Fibroblast of lung (primary cell): ENCODE measurements at regions not wholly inside any gene's neighbourhood (a gene's known extent, or its start where the extent isn't known, plus 50 kb on each side); places are given as distances from the start of the nearest gene placed in this dataset.

Experiments
- DNase-seq, 2 donors: peaks; one replicate each; pipeline versions ENCODE4 v3.0.0 to v3.0.0-alpha.2; 2010; ENCODE audit warnings: low read depth in 2 of 2
- H2AFZ ChIP-seq: 2 replicates; pipeline ENCODE4 v1.5.1; 2012; ENCODE audit warnings: low read length, control low read depth, inconsistent platforms
- H3K27ac ChIP-seq: 2 replicates; pipeline ENCODE4 v1.5.1; 2011; ENCODE audit warnings: low read length, control low read depth; ENCODE audit not compliant: insufficient read depth
- H3K27me3 ChIP-seq: 2 replicates; pipeline ENCODE4 v1.5.1; 2011; ENCODE audit warnings: mild to moderate bottlenecking, low read length; ENCODE audit not compliant: control insufficient read depth, insufficient read depth
- H3K36me3 ChIP-seq: 2 replicates; pipeline ENCODE4 v1.5.1; 2011; ENCODE audit warnings: low read length; ENCODE audit not compliant: control insufficient read depth, insufficient read depth
- H3K4me1 ChIP-seq: 2 replicates; pipeline ENCODE4 v1.5.1; 2011; ENCODE audit warnings: low read length; ENCODE audit not compliant: control insufficient read depth, insufficient read depth; ENCODE audit errors: extremely low read depth
- H3K4me2 ChIP-seq: 2 replicates; pipeline ENCODE4 v1.5.1; 2011; ENCODE audit warnings: low read length, control low read depth; ENCODE audit not compliant: insufficient read depth; ENCODE audit errors: extremely low read depth
- H3K4me3 ChIP-seq, 4 experiments: fragments of 200-600 bp in 1 of 4; sonication (generic) in 1 of 4; replicated peaks in 1 of 4; 2 replicates each; pipeline ENCODE4 v1.5.1; 2011 to 2016; ENCODE audit warnings: low read length in 4 of 4, low read depth in 3 of 4, mild to moderate bottlenecking in 3 of 4, control low read depth in 2 of 4, inconsistent platforms in 1 of 4, mixed read lengths in 1 of 4; ENCODE audit not compliant: insufficient read depth in 1 of 4; ENCODE audit errors: control extremely low read depth in 1 of 4
- H3K79me2 ChIP-seq: 2 replicates; pipeline ENCODE4 v1.5.1; 2012; ENCODE audit warnings: mild to moderate bottlenecking, low read length, inconsistent platforms; ENCODE audit not compliant: control insufficient read depth, insufficient read depth
- H3K9ac ChIP-seq: 2 replicates; pipeline ENCODE4 v1.5.1; 2011; ENCODE audit warnings: mild to moderate bottlenecking, low read length, control low read depth; ENCODE audit not compliant: insufficient read depth
- H3K9me3 ChIP-seq: 2 replicates; pipeline ENCODE4 v1.5.1; 2012; ENCODE audit warnings: low read depth, low read length; ENCODE audit not compliant: control insufficient read depth, insufficient read depth
- H4K20me1 ChIP-seq: 2 replicates; pipeline ENCODE4 v1.5.1; 2011; ENCODE audit warnings: low read length; ENCODE audit not compliant: control insufficient read depth, insufficient read depth; ENCODE audit errors: extremely low read depth
- EZH2 ChIP-seq: IDR thresholded peaks from 2 replicates; pipeline ENCODE4 v1.5.1; 2012; ENCODE audit warnings: low read length, control low read depth, mild to moderate bottlenecking; ENCODE audit errors: missing control alignments
- TF ChIP-seq, protein P1 (sequence below), 2 donors: IDR thresholded peaks in 1 of 2; conservative IDR thresholded peaks in 1 of 2; 1 replicate in 1 of 2; 2 replicates in 1 of 2; pipeline ENCODE4 v1.5.1; 2011 to 2012; ENCODE audit warnings: low read length in 2 of 2, control low read depth in 1 of 2, inconsistent platforms in 1 of 2, low read depth in 1 of 2, mild to moderate bottlenecking in 1 of 2

DNA sequence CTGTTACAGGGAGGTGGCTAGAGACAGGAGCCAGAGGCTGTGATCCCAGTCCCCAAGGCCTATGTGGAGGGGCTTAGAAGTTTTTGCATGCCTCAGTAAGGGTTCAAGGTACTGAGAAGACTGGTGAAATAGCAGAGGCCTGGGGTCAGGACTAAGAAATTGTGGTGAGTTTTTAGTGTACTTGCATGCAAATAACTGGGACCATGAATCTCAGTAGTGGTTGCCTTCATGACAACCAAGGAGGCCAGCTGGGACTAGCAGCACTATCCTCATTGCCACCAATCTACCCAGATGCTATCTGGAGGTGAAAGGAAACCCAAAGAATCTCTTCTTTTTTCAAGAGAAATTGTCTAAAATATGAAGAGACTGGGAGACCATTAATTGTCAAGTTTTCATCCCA lies 395.1 kb downstream of the CETN3 start:
- no peaks in the 10 kb centered on the region for H3K79me2 ChIP-seq
- H2AFZ ChIP-seq = no peak overlapping the region
- no peaks in the 10 kb centered on the region for H3K27me3 ChIP-seq
- TF ChIP-seq EZH2 = no peak
- TF ChIP-seq, protein P1, sequence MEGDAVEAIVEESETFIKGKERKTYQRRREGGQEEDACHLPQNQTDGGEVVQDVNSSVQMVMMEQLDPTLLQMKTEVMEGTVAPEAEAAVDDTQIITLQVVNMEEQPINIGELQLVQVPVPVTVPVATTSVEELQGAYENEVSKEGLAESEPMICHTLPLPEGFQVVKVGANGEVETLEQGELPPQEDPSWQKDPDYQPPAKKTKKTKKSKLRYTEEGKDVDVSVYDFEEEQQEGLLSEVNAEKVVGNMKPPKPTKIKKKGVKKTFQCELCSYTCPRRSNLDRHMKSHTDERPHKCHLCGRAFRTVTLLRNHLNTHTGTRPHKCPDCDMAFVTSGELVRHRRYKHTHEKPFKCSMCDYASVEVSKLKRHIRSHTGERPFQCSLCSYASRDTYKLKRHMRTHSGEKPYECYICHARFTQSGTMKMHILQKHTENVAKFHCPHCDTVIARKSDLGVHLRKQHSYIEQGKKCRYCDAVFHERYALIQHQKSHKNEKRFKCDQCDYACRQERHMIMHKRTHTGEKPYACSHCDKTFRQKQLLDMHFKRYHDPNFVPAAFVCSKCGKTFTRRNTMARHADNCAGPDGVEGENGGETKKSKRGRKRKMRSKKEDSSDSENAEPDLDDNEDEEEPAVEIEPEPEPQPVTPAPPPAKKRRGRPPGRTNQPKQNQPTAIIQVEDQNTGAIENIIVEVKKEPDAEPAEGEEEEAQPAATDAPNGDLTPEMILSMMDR (conservative IDR thresholded peaks at IDR 0.05 in 1 of 2, IDR thresholded peaks at IDR 0.05 in 1 of 2; ENCODE audit: low read depth in 1 of 2, low read length in 2 of 2) = no peak
- H3K4me2 ChIP-seq = no peak overlapping the region
- no peak for DNase-seq
- no peaks in the 10 kb centered on the region for H4K20me1 ChIP-seq
- H3K27ac ChIP-seq = no peak overlapping the region
- no peaks in the 10 kb centered on the region for H3K9me3 ChIP-seq
- no peak overlapping the region for H3K4me3 ChIP-seq
- no peaks in the 10 kb centered on the region for H3K4me1 ChIP-seq
- no peaks in the 10 kb centered on the region for H3K36me3 ChIP-seq
- no peak overlapping the region for H3K9ac ChIP-seq

DNA sequence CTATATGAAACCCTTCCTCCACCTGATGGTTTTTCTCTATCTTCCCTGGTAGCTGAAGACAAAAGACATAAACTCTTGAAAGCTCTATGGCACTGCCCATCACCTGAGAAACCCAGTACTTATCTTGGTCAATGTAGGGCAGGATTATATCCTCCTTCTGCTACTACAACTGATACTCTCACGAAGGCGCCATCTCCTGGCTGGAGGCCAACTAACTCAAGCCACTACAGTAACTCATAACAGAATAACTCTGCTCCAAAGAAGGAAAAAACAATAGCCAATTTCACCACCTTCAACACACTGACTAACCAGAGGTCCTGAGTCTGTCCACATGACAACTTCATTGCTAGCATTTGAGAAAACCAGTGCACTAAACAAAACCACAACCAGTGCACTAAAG lies 409.2 kb downstream of the CETN3 start:
- Histone ChIP-seq H3K4me1 (no peaks in the 10 kb centered on the region), H3K36me3 (no peaks in the 10 kb centered on the region), H3K4me2 (no peak overlapping the region), H4K20me1 (no peaks in the 10 kb centered on the region), H2AFZ (no peak overlapping the region), H3K9ac (no peak overlapping the region), H3K79me2 (no peaks in the 10 kb centered on the region), H3K27ac (no peak overlapping the region), H3K9me3 (no peaks in the 10 kb centered on the region), H3K4me3 (no peak overlapping the region), H3K27me3 (no peaks in the 10 kb centered on the region)
- TF ChIP-seq EZH2 = no peak
- TF ChIP-seq, protein P1 (conservative IDR thresholded peaks at IDR 0.05 in 1 of 2, IDR thresholded peaks at IDR 0.05 in 1 of 2; ENCODE audit: low read depth in 1 of 2, low read length in 2 of 2) = no peak
- DNase-seq = no peak

DNA sequence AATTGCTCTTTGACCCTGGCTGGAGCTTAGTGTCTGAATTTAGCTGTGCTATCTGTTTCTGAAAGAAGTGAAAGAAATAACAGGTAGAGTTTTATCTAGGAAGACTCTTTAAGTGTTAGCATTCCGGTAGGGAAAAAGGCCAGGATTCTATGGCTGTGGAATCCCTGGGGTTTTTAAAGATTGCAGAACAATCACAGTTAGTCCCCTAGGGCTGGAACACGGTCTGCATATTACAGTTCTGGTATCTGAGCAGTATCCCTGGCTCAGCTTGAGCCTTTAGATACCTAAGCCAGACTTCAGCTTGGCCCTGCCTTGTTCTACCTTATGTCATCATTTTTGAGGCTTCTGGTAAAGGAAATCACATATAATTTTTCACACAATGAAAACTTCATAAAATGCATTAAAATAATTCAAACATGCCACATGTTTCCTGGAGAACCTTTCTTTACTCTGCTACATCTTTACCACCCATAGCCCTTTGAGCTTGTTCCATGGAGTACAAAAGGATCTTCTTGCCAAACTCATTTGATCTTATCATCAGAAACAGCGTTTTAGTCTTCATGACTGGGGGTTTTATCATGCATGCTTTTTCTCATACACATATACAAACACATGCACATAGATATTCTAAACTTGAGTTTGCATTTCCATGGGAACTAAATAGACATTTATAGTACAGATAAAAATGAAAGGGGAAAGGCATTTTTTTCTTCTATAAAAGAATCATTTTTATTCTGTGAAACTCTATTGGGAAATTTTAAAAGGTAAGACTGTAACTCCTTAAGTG lies 410.8 kb downstream of the CETN3 start:
- no peak for DNase-seq

More for the DNA sequence above, 410.8 kb downstream of the CETN3 start:
- Histone ChIP-seq H3K36me3 (no peaks in the 10 kb centered on the region), H3K9me3 (no peaks in the 10 kb centered on the region), H3K27me3 (no peaks in the 10 kb centered on the region), H3K9ac (no peak overlapping the region), H3K4me3 (no peak overlapping the region), H3K27ac (no peak overlapping the region), H3K4me1 (no peaks in the 10 kb centered on the region), H2AFZ (no peak overlapping the region), H4K20me1 (no peaks in the 10 kb centered on the region), H3K4me2 (no peak overlapping the region), H3K79me2 (no peaks in the 10 kb centered on the region)
- TF ChIP-seq, protein P1 (conservative IDR thresholded peaks at IDR 0.05 in 1 of 2, IDR thresholded peaks at IDR 0.05 in 1 of 2; ENCODE audit: low read depth in 1 of 2, low read length in 2 of 2) = no peak
- TF ChIP-seq EZH2 = no peak
